ENCODE measurements at regions not wholly inside any gene's neighbourhood (a gene's known extent, or its start where the extent isn't known, plus 50 kb on each side); places are given as distances from the start of the nearest gene placed in this dataset.

DNA sequence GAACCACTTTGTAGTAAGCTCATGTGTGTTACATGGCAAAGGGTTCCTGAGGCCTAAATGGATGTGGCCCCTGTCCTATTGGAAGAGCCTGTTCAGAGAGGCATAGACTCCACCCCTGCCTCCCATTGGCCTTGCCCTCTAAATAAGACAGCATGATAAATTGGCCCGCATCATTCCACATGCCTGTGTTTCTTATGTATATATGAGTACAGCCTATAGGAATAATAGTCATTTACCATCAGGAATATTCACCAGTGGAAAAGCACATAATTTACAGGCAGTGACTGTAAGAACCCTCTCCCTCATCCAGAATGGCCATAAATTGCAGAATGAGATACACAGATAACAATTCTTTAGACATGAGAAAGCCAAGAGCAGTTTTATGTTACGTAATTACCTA is 519.5 kb upstream of the DAB1 start:
- H3K36me3 Mint-ChIP-seq (ENCODE audit: low read depth) = no peaks in the 10 kb centered on the region
- no peaks in the 10 kb centered on the region for H3K9me3 Mint-ChIP-seq
- no peak overlapping the region for H3K4me3 Mint-ChIP-seq

DNA sequence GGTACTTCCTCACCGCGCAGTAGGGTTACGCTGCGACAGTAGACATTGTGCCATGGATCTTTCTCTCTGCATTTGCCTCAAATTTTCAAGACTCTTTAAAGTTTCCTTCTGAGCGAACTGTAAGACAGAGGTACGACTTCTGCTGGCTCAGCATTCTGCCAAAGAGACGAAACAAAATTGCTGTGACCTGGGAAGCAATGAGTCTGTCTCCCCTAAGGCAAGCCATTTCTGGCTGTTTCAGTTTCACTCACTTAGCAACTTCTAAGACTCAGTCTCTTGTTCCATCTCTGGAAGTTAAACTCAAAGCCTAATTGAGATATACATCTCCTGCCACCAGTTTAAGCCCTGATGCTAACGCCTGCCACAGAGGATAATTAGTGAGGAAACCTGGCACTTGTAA is 510.9 kb upstream of the DAB1 start:
- Mint-ChIP-seq H3K27me3 (ENCODE audit: low read depth, poor library complexity) (peaks cover 6% of the 10 kb centered on the region), H3K4me3 (no peak overlapping the region), H3K36me3 (ENCODE audit: low read depth) (no peaks in the 10 kb centered on the region), H3K4me1 (no peaks in the 10 kb centered on the region), H3K9me3 (no peaks in the 10 kb centered on the region), H3K27ac (no peak overlapping the region)
- TF ChIP-seq, protein P1, sequence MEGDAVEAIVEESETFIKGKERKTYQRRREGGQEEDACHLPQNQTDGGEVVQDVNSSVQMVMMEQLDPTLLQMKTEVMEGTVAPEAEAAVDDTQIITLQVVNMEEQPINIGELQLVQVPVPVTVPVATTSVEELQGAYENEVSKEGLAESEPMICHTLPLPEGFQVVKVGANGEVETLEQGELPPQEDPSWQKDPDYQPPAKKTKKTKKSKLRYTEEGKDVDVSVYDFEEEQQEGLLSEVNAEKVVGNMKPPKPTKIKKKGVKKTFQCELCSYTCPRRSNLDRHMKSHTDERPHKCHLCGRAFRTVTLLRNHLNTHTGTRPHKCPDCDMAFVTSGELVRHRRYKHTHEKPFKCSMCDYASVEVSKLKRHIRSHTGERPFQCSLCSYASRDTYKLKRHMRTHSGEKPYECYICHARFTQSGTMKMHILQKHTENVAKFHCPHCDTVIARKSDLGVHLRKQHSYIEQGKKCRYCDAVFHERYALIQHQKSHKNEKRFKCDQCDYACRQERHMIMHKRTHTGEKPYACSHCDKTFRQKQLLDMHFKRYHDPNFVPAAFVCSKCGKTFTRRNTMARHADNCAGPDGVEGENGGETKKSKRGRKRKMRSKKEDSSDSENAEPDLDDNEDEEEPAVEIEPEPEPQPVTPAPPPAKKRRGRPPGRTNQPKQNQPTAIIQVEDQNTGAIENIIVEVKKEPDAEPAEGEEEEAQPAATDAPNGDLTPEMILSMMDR (IDR thresholded peaks at IDR 0.05) = no peak
- DNase-seq = no peak

More for the DNA sequence above, 519.5 kb upstream of the DAB1 start:
- TF ChIP-seq, protein P1 (IDR thresholded peaks at IDR 0.05) = no peak
- no peak for DNase-seq
- Mint-ChIP-seq H3K27ac (no peak overlapping the region), H3K4me1 (no peaks in the 10 kb centered on the region), H3K27me3 (ENCODE audit: low read depth, poor library complexity) (peaks cover 10% of the 10 kb centered on the region)

DNA sequence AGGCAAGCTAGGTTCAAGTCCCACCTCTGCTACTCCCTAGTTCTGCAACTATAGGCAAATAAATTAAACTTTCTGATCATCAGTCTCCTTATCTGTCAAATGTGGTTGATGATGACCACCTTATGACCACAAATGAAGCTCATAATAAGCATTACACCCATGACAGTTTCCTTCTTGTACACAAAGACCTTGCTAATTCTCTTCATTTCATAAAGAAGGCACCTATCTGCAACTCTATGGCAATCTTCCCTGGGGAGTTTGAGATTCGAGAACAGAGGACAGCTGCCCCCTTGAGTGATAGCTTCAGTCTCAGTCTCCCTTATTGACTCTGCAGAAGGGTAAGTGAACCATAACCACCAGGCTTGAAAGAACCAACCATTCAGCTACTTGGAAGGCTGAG is 503.1 kb upstream of the DAB1 start:
- Mint-ChIP-seq H3K4me3 (no peak overlapping the region), H3K9me3 (no peaks in the 10 kb centered on the region), H3K4me1 (peaks cover 12% of the 10 kb centered on the region), H3K27ac (no peak overlapping the region), H3K27me3 (ENCODE audit: low read depth, poor library complexity) (peaks cover 7% of the 10 kb centered on the region), H3K36me3 (ENCODE audit: low read depth) (no peaks in the 10 kb centered on the region)
- no peak for DNase-seq
- TF ChIP-seq, protein P1 (IDR thresholded peaks at IDR 0.05) = no peak

DNA sequence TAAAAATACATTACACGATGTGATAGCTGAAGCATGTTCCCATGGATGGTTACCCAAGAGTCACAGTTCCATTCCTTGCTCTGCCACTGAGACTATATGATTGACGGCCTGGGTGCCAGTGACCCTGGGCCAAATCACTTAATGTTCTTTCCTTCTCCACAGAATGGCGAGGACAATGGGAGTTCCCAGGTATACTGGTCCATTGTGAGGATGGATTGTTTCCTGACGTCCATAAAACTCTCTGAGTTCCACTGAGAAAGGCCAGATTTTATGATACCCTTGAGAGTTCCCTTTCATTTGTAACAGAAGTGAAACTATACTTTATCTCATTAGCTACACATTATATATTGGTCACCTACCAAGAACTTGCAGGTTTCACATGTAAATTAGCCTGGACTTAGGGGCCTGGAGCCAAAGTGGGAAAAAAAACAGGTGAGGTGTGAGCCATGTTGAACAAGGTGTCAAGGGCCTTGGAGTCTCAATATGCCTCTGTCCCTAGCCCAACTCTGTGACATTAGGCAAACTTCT is 502.2 kb upstream of the DAB1 start:
- no peaks in the 10 kb centered on the region for H3K36me3 Mint-ChIP-seq (ENCODE audit: low read depth)
- peaks cover 12% of the 10 kb centered on the region for H3K4me1 Mint-ChIP-seq
- peaks cover 9% of the 10 kb centered on the region for H3K27me3 Mint-ChIP-seq (ENCODE audit: low read depth, poor library complexity)
- TF ChIP-seq, protein P1 (IDR thresholded peaks at IDR 0.05) = no peak
- no peak overlapping the region for H3K27ac Mint-ChIP-seq
- no peak for DNase-seq
- H3K4me3 Mint-ChIP-seq = no peak overlapping the region
- H3K9me3 Mint-ChIP-seq = no peaks in the 10 kb centered on the region

DNA sequence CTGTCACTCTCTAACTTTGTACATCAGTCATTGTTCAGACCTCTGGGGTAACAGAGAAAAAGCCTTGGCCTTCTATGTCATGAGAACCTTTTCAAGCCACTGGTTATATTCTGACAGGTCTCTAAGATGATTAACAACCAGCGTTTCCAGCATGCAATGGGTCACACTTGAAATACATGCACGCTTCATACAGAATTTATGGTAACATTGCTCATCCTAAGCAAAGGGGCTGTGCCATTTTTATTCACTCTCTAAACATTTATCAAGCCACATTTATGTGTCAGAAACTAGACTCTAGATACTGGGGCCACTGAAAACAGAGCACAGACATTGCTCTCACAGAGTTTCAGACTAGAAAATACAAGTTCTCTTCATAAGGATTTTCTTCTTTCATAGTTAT is 501.4 kb upstream of the DAB1 start:
- Mint-ChIP-seq H3K4me1 (peaks cover 12% of the 10 kb centered on the region), H3K27ac (no peak overlapping the region), H3K27me3 (ENCODE audit: low read depth, poor library complexity) (peaks cover 9% of the 10 kb centered on the region), H3K9me3 (no peaks in the 10 kb centered on the region), H3K4me3 (no peak overlapping the region), H3K36me3 (ENCODE audit: low read depth) (no peaks in the 10 kb centered on the region)
- TF ChIP-seq, protein P1 (IDR thresholded peaks at IDR 0.05) = no peak
- no peak for DNase-seq

DNA sequence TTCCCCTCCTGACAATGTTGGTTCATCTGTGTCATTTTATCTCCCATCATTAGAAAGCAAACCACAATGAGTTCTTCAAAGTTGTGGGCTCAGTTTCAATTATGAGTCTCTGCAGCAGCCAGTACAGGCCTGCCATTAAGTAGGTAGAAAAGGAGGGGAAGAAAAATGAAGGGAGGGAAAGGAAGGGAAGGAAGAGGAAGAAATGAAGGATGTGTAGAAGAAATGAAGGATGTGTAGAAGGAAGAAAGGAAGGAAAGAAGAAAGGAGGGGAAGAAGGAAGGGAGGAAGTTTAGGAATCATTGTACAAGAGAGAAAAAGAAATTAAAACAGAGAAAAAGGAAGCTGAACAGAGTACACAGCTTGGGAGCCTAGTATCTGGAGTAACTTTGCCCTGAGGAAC is 498.3 kb upstream of the DAB1 start:
- peaks cover 2% of the 10 kb centered on the region for H3K27me3 Mint-ChIP-seq (ENCODE audit: low read depth, poor library complexity)
- H3K36me3 Mint-ChIP-seq (ENCODE audit: low read depth) = no peaks in the 10 kb centered on the region
- H3K4me1 Mint-ChIP-seq = peaks cover 10% of the 10 kb centered on the region
- H3K27ac Mint-ChIP-seq = no peak overlapping the region
- no peaks in the 10 kb centered on the region for H3K9me3 Mint-ChIP-seq
- H3K4me3 Mint-ChIP-seq = no peak overlapping the region
- no peak for DNase-seq
- TF ChIP-seq, protein P1 (IDR thresholded peaks at IDR 0.05) = no peak

Data from nephron progenitor cell (in vitro differentiated cells).